HG03521 (cell line): ENCODE measurements at regions not wholly inside any gene's neighbourhood (a gene's known extent, or its start where the extent isn't known, plus 50 kb on each side); places are given as distances from the start of the nearest gene placed in this dataset.

Source experiments
- ATAC-seq: cut with Tn5 transposase; IDR thresholded peaks from one replicate; pipeline ENCODE4 v1.9.1; 2021; ENCODE audit warnings: mild to moderate bottlenecking, moderate library complexity; ENCODE audit not compliant: unreplicated experiment

DNA sequence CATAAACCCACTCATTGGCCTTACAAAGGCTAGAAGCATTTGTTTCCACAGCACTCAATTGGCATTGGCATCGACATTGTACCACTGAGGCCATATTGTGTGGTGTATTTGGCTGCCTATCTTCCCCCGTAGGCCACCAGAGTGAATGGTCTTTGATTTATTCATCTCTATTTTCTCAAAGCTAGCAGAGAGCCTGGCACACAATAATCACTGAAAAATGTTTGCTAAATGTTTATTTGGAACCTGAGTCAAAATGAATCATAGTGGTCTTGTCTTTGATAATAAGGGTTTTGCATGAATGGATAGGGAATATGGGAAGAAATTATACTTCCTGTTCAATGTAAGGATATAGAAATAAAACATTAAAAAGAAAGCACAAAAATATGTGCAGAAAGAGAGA lies 107.3 kb upstream of the SLC8A1 start:
- ATAC-seq = no peak

DNA sequence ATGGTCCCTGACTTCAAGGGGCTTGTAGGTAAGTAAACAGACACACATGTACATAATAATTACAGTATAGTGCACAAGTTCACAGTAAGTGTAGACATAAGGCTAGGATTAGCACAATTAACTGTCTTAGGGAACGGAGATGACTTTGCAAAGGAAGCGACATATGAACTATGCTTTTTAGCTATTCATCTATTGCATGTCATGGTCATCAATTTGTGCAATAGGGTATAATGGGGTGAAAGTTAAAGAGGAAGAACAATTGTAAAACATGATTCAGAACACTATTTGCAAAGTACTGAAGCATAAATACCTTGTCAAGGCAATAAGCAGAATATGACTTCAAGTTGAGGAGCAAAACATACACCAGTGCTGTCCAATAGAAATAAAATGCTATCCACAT lies 112.3 kb upstream of the SLC8A1 start:
- ATAC-seq = no peak

DNA sequence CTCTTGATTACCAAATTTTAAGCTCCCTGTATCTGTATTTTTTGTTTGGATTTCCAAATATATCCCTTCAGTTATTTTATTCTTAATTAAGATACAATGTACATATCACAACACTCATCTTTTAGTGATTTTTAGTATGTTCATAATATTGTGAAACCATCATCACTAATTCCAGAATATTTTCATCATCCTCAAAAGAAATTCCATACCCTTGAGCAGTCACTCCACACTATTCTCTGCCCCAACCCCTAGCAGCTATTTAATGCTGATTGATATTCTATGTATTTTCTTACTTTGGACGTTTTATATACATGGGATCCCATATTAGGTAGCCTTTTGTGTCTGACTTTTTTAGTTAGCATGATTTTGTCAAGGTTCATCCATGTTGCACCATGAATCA lies 127.4 kb upstream of the SLC8A1 start:
- no peak for ATAC-seq

DNA sequence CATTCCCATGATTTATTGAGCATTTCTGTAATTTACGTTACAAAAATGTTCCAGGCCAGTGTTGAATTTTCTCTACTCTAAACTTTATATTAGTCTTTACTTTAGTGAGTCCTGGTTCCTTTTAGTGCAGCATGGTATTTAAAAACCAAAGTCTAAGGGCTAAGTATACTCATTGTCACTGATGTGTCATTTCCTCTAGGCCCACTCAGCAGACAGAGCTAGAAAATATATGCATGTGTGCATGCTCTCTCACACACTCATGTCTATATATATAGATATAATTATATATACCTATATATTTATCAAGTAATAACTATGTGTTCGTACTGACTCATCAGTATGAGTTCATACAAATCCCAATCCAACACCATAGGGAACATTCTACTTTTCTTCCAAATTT lies 132.5 kb upstream of the SLC8A1 start:
- no peak for ATAC-seq

DNA sequence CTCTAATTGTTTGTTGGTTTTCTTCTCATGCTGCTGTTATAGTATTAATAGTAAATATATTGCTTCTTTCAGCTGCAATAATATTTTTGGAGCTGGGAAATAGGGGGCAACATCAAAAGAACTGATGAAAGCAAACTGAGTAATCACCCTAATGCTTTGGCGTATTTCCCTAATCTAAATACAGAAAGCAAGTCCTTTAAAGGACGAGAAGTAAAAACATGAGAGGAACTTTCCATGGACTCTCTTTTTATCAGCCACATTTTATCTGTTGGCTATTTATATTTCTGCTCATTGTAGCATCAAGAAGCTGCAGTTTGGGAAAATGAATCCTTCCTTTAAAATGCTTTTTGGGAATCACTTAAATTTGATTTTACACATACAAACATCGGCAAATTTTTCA lies 139.9 kb upstream of the SLC8A1 start:
- ATAC-seq = no peak

DNA sequence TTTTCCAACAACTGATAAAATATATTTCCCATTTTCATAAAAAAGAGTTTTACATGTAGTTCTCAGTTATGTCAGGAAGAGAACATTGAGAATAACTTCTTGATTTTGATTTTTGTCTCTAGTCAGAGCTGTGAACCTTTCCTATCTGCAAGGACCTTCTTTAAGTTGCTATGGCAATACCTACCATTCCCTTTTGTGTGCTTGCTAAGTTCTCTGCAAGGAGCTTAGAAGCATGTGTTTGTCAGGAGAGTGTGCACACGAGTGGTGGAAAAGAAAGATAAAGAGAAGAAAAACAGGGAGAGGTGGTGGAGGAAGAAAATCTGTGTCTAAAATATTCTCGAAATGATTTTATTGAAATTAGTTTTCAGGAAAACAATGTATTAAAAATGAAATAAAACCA lies 140.3 kb upstream of the SLC8A1 start:
- ATAC-seq = no peak

DNA sequence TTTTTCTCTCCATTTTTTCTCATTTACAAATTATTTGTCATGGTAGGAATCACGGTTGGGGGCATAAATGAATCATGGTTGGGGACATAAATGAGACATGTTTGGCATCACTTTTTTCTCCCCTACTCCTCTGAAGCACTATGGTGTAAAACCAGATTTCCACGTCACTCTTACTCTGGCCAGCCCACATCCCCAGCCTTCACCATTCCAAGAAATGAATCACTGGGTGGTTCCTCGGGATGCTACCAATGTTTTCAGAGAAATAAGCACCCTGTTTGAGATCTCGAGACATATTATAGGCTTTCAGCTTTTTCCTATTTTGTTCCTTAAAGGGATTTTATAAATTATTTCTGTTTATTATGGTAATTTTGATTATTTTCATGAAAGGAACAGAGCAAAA lies 155.0 kb upstream of the SLC8A1 start:
- no peak for ATAC-seq

DNA sequence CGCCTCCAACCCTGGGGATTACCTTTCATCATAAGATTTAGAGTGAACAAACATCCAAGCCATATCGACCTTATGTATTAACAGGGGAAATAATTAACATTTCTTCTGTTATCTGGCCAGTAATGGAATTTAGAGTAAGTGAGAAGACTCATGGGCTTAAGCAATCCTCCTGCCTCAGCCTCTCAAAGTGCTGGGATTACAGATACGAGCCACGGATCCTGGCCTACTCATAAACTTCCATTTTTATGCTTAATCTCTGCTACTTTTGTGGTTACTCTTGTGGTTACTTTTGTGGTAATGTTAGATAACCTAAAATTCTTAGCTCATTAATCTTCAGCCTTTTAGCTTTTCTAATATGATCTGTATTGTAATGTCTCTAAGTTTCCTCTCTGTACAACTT lies 159.3 kb upstream of the SLC8A1 start:
- ATAC-seq = no peak

DNA sequence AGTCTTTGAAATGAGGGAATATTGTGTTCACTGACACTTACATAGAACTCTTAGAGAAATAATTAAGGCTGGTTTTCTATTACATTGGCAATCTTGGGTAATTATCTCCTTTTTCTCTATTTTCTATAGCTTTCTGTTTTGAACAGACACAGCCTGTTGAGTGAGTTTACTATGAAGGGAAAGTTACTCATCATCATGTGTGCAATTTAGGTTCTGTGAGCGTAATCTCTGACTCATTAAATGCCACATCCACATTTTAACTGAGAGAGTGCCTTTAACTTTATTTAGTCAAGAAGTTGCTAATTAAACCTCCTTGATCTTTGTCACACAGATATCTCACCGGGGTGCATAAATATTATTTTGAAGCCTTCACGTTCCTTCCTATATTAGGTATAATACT lies 174.0 kb upstream of the SLC8A1 start:
- no peak for ATAC-seq

DNA sequence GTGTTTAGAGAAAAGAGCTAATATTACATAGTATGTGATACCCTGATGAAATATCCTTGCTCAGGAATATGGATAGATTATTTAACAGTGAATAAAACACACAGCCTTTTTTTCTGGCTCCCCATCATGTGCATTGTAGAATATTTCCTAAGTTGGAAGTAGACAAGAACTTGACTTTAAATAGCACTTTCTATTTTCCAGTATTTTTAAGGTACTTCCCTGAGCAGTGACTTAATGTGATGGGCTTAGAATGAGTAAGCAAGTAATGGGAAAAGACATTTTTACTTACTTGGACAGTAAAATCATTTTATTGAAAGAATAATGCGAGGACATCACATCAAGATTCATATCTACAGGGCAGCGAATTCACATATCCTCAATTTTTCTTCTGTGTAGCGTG lies 176.7 kb upstream of the SLC8A1 start:
- no peak for ATAC-seq

DNA sequence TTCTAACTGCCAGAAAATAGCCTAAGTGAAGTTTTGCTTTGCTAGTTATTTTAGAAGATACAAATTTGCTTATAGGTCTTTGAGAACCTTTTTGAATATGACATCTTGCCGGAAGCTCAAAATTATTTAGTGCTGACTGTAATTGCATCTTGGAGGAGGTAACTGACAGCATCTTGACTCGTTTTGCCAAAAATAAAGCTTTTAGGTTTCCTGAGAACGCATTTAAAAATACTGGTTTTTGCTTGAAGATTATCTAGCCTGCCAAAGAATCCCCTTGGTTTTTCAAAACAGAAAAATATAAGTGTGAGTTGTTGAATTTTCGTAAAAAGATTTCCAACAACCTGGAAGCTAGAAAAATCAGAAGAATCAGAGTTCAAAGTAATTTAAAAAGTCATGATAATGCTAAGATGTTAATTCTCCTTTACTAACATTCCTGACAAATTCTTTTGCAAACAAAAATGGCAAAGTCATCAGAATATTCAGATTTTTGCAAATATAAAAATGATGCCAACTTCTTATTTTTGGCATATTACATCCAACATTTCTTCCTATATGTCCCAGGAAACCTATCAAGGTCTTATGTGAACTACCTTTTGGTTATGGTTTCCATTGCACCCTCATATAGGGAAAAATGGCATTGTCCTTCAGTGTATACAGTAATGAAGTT lies 178.0 kb upstream of the SLC8A1 start:
- no peak for ATAC-seq

DNA sequence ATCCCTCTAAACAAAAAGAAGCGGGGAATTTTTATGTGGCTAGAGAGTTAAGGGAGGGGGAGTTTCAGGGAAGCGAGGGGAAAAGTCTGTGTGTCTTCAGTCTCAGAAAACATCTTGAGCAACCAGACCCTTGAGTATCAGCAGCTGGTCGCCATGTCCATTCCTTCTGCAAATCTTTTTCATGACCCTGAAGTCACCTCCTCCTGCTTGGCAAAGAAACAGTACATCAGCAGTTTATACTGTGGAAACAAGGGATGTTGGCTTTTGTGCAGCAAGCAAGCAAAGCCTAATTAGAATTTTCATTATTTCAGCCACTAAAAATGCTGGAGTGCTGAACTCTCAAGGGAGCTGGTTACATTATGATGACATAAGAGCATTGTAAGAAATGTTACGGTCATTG lies 187.4 kb upstream of the SLC8A1 start:
- ATAC-seq = no peak

DNA sequence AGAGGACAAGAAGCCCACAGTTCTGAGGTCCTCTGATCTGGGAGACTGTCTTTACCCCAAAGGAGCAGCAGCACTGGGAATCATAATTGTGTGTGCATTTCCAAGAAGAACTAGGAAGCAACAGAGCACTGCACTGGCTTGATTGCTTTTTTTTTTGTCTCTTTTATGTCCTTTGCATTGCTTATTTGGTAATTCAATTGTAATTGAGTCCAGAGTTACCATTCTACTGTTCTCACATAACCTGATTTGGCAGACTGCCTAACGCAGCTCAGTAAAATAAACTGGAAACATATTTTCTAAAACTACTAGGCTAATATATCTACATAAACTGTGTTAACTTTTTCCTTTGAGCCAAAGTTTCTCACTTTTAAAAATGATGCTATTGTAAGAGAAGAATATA lies 190.3 kb upstream of the SLC8A1 start:
- no peak for ATAC-seq

DNA sequence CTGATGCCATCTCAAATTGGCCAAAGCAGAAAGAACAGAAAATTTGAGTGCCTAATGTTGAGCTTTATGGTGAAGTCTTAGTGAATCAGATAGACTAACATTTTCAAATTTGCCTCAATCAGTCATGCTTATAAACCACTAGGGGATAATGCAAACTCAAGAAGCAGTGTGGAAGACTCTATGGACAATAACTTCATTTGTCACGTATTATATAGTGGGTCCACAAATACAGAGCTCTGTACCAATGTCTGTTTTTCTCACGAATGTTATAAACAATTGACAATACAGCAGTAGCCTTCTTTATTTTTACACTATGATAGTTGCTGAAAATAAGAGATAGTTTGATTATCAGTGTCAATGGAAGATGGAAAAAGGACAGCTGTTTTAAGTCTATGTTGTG lies 190.8 kb upstream of the SLC8A1 start:
- no peak for ATAC-seq

DNA sequence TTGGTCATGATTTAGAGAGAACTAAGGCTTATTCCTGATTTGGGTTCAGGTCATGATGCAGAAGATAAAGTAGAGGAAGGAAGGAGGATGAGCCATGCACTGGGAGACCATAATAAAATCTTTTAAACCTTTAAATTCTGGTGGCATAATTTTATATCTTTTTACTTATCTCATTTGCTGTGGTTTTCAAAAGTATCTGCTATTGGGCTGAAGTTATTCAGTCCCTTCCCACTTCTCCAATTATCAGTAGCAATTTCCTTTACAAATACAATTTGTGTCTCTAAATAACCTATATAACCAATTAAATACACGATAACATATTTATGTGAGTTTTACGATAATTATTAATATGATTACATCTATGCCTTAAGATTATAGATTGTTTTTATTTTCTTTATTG lies 194.8 kb upstream of the SLC8A1 start:
- no peak for ATAC-seq

DNA sequence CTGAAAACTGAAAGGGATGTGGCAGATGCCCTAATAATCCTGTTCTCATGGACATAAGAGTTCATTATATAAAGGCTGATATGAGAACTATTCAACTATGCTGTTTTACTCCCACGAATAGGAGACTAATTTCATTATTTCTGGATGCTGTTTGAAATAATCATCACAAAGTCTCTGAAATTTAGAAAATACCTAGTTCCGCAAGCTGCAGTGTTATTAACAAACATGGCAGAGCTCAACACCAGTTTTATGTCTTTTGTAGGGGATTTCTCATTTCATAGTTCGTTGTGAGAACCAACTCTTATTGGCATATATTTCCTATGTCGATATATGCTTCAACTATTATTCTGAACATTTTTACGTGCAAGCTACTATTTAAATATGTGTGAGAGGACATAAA lies 200.3 kb upstream of the SLC8A1 start:
- no peak for ATAC-seq

DNA sequence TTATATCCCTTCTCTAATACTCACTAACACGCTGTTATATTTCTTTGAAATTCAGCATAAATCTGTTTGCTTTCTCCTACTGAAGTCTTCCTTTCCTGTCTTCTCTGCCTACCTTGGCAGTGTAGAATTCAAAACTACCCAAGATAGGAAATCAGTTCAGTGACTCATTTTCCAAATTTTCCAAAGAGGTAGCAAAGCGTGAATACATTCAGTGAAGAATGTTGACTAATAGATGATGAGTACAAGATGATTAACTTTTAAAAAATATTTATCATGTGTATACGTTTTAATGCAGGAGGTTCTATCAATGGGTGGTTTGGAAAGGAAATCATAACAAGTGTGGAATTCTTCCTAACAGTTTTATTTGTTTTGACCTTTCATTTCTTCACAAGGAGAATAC lies 201.9 kb upstream of the SLC8A1 start:
- ATAC-seq = no peak

DNA sequence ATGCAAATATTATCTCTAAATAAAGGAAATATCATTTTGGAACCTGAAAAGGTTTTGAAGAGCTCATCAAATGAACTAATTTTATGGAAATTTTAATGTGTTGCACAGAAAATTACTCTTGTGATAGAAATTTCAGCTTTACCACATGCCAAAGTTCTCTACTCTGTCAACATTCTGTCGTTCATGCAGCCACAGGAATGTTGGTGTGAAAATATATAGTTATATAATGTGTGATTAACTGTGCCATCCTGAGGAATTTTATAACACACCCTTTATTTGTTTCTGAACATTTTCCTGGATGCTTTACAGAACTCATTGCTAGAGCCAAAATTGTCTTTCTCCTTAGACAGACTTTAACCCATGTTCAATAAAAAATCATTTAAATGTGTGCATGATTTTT lies 202.5 kb upstream of the SLC8A1 start:
- ATAC-seq = no peak

DNA sequence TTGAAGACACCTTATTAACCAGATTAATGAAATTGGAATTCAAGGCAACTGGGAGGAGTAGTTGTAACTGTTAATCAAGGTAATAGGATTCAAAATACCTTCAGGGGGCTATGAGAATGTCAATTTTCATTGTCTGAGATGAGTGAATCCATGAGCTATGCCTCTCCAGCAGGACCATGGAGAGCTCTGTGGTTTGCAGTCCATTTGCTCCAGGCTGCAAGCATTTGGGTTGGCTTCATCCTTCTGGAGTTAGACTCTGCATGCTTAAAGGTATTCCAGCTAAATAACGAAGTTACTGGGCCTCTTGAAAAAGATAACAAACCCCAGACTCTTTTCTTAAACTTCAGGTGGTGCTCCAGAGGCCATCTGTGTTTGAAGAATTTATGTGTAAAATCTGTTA lies 207.1 kb upstream of the SLC8A1 start:
- ATAC-seq = no peak

DNA sequence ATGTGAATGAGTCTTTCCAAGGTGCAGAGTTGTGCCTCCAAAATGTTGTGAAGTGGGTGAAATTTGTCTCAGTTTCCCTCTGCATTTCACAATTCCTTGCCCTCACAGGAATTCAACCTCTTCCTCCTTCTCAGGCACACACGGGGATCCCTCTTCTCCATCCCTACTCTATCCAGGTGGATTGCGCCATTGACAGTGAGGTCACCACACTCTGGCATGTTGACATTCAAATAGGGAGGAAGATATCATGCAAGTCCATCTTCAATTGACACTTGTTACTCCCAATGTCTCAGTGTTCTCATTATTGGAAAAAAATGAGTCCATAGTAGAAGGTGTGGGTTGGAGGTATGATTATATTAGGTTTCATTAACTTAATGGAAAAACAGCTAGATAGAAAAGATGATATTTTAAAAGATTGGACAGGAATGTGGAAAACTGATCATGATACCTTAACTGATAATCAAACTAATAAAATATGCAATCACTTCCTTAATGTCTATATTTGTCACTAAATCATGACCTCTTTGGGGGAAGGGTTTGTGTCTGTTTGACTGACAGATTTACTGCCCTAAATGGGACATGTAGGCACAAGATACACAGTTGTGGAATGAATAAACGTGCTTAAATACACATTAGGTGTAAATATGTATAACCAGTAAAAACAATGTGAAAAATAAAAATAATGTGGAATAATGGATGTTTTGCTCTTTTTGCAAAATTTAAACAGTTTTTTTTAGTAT lies 213.8 kb upstream of the SLC8A1 start:
- ATAC-seq = no peak

DNA sequence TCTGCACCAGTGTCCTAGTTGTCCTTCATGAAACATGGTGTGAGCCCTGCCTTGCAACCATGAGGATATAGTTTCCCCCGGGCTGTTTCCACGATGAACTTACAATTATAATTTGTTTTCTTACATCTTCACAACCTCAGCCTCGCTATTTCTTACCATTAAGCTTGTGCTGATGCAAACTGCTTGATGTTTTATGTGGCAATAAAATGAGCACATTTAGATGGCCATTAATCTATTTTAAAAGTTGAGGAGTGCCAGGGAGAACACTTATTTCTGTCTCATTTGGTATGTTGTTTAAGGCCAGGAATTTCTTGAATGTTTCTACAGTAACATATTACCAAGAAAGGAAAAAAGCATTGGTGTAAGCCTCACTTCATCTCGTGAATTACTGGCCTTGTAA lies 214.5 kb upstream of the SLC8A1 start:
- no peak for ATAC-seq

DNA sequence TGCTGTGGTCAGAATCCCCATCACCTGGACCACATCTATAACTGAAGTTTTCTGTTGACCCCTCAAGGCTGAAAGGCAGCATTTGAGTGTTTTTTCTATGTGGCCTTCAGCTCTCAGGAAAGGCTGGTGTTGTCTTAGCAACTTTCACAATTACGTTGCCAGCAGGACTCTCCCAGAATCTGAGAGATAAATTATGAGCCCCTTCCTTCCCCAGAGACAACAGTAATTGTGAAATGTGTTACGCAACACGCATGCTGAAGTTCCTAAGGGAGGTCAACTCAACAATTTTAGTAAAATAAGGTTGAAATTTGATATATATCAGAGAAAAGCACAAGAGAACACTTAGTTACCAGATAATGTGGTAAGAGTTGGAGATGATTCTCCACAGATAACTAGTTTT lies 216.5 kb upstream of the SLC8A1 start:
- no peak for ATAC-seq
